ENCODE measurements at regions not wholly inside any gene's neighbourhood (a gene's known extent, or its start where the extent isn't known, plus 50 kb on each side); places are given as distances from the start of the nearest gene placed in this dataset.

GRCh38 chr18:34655131-34655530 is 55.0 kb upstream of the DTNA start (continued):
- TF ChIP-seq RELB (IDR thresholded peaks at IDR 0.05; ENCODE audit: low read depth) (no peak), CHD4 (IDR thresholded peaks at IDR 0.05) (no peak), PBX3 (IDR thresholded peaks at IDR 0.05; ENCODE audit: insufficient replicate concordance, low read depth, low read length) (no peak), RB1 (IDR thresholded peaks at IDR 0.05; ENCODE audit: borderline replicate concordance) (no peak), JUND (IDR thresholded peaks at IDR 0.05; ENCODE audit: low read depth, low read length) (no peak), RAD51 (IDR thresholded peaks at IDR 0.05) (no peak), HDAC2 (IDR thresholded peaks at IDR 0.05) (no peak), NBN (IDR thresholded peaks at IDR 0.05) (no peak), IRF3 (IDR thresholded peaks at IDR 0.05) (no peak), FOS (IDR thresholded peaks at IDR 0.05; ENCODE audit: borderline replicate concordance, extremely low read depth, insufficient read length) (no peak), HDAC6 (IDR thresholded peaks at IDR 0.05; ENCODE audit: unreplicated experiment) (no peak)

Data from GM12878 (cell line).